NCI-H1694 (cell line): ENCODE measurements at regions not wholly inside any gene's neighbourhood (a gene's known extent, or its start where the extent isn't known, plus 50 kb on each side); places are given as distances from the start of the nearest gene placed in this dataset.
"Not testable (repeated sequence)": the region's sequence is repeated elsewhere in the genome, so short reads cannot be mapped to it uniquely, and the experiment has no call there.

Experiments used
- DNase-seq: peaks from one replicate; lab custom pipeline; 2025; lab: John Stamatoyannopoulos, UW

DNA sequence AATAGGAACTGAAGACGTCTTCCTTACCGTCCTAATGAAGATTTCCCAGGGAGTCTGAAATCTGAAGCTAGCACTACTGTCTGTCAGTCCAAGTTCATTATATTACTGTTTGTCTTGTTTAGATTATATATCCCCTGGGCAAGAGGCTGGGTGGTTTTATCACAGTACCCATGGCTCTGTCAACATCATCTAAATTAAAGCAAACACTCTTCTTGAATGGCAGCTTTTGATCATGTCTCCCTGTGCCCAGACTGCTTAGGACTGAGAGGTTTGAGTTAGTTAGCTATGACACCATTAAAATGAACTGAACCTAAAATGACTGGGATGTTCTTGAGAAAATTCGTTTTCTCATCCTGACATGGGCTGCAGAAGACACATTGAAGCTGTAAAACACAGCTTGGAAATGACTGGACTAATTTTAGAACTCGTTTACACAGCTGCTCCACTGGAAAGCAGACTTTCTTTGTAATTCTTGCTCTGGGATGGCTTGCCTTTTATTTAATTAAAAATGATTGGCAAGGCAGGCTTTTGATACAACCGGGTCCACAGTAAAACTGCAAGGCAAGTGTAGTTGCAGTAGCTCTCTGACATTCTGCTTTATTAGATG, 243.5 kb downstream of the MFSD1 start:
- DNase-seq = no peak

DNA sequence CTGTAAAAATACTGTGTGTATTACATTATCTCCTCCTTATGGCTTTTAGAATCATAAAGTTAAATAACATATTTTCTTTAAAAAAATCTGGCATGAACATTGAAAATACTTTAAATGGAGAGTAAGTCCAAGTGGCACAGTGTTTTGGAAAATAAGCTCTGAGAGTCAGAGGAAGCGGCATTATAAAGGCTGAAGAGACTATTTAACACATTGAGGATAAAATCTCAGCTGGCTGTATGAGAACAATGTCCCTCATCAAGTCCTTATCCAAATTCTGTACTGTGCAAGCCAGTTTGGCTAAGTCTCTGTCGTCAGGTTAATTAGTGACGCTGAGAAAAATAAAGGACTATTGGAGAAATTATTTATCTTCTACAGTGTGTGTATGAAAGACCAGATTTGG, 245.5 kb downstream of the MFSD1 start:
- no peak for DNase-seq

DNA sequence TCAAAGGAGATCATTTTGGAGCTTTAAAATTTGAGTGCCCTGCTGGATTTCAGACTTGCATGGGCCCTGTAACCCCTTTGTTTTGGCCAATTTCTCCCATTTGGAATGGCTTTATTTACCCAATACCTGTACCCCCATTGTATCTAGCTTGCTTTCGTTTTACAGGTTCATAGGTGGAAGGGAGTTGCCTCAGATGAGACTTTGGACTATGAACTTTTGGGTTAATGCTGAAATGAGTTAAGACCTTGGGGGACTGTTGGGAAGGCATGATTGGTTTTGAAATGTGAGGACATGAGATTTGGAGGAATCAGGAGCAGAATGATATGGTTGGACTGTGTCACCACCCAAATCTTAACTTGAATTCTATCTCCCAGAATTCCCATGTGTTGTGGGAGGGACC, 250.6 kb downstream of the MFSD1 start:
- not testable (repeated sequence) for DNase-seq

DNA sequence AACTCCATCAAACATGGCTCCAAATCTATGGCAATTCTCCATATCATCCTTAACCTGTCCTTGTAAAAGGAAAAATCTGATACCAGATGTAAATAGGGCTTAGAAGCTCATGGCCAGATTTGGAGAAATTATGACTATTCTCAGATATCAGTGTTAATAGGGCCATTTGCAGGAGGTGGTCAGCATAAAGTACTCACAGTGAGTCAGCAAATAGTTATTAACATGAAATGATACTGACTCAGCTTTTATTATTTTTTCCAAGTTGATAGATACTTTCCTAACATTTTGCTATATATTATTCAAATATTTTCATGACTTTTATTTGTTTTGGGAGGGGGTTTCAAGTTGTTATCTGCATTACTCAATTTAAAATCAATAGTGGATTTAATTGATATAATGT, 255.8 kb downstream of the MFSD1 start:
- DNase-seq = no peak

DNA sequence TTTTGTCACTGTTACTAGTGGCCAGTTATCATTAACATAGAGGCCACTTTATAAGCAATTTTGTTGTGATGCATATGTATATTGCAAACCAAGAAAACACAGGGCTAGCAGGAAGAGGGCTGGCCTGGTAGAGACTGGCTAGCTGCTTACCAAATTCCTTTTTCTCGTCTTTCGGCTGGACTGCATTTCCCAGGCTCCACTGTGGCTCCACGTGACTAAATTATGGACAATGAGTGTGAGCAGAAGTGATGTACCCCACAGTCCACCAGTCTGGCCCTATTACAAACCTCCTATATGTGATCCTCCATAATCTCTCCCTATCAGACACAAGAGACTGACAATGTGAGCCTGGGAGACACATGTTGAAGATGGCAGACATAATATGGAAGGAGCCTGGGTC, 257.0 kb downstream of the MFSD1 start:
- no peak for DNase-seq

DNA sequence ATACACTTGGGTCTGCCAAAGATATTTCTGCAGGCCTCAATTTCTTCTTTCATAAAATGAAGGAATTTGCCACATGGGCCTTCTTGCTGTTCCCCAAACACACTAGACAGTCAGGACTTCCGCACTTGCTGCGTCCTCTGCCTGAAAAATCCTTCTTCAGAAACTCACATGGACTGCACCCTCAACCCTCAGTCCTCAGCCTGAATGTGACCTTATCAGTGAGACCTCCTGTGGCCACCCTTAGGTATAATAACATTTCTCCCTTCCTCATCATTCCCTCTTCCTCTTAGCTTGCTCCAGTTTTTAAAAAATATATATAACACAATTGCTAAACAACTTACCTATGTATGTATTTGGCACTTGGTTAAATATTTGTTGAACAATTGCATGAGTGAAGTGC, 257.5 kb downstream of the MFSD1 start:
- no peak for DNase-seq

DNA sequence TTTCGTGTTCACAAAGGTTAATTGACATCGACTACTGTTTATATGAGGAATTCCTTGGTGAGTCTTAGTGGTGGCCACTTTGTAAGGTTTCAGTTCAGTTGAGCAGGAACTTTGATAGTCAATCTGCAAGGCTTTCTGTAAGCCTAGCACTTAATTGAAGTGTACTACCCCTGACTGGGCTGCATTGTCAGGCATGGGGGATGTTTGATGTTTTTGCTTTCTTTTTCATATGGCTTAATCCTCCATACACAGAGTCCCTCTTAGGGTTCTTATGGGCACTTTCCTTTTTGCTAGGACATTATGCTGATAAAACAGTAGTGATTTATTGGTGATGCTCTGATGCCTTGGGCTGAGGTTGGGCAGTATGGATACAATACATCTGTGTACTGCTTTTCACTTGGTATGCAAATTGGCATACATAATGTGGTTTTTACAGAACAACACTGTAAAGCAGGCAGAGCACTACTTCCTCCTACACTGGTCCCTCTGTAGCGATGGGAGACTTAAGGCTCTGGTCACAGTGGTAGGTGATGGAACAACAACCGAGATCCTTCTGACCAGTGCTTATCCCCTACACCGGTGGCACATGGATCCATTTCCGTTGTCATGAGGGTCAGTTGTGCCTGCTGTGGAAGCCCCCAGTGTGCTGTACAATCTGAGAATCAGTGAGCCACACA, 261.0 kb downstream of the MFSD1 start:
- DNase-seq = no peak

DNA sequence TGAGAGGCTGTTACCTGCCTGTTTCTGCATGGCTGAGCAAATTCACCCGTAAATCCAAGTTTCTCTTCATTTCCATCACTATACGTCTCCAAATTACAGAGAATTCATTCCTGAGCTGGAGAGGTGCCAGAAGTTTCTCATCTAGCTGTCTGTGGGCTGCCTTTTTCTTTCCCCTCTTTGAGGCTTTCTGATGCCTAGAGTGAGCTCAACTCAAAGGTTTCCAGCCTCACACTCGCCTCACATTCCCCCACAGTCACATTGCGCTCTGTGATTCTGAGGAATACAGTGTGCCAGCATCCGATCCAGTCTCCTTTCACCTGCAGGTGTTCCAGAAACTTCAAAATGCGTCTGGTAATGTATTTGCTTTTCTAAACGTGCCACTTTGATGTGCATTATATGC, 267.2 kb downstream of the MFSD1 start, which contains the start of gene IQCJ:
Gene IQCJ (plus strand): TSS at position 229 of the 400 bp plus-strand sequence.
- DNase-seq = no peak

DNA sequence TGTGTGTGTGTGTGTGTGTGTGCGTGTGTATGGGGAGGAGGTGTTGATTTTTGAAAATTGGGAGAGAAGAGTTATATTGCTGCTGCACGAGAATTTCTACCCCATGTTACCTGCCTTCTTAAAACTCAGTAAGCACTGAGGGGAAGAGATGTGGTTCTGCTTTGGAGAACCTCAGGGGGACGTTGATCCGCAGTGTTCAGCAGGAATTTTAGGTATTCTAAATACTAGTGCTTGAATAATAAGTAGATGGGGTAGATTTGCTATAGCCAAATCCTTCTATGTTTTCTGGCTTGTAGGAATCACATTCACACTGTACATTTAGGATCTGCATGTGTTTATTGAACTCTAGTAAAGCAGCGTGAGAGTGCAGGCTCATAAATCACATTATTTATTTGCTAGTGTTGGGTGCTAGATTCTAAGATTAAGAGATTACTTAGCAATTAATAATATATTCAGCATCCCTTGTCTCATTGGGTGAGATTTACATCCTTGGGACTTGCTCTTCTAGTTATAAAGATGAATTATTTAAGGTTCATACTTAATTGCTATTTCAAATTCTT, 268.1 kb downstream of the MFSD1 start:
- DNase-seq = no peak

DNA sequence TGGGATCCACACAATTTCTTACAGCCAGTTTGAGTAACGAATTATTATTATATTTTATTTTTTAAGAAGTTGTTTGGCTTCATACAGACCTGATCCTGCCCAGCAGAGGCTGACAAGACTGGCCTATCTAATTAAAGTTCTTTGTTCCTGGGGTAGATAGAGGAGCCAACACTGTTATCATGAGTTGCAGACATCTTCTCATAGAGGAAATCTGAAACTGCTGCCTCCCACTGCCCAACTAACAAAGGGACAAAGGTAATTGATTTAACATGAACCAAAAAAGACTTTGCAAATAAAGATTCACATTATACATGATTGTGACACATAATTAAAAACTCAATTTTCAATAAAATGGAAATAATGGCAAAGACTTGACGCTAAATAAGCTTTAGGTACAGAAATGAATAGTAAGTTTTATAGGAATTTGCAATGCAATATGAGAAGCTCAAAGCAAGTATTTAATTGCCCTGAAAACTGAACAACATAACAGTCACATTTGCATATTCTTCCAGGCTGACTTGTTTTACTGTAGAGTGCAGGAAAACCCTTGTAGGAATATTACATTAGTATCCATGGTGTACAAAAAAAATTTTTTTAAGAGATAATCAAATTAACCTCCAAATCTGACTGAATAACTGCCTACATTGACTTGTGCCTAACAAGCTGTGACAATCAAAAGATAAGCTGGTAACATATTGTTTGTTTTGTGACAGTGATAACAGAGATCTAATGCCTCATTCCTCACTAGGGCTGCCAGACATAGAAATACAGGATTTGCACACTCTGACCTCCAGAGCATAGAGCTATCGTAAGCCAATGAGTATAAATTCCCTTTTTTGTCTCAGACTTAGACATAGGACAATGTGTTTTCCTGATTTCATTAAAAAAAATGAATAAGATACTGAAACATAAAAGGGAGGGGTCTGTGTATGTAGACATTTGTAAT, 273.2 kb downstream of the MFSD1 start:
- no peak for DNase-seq

DNA sequence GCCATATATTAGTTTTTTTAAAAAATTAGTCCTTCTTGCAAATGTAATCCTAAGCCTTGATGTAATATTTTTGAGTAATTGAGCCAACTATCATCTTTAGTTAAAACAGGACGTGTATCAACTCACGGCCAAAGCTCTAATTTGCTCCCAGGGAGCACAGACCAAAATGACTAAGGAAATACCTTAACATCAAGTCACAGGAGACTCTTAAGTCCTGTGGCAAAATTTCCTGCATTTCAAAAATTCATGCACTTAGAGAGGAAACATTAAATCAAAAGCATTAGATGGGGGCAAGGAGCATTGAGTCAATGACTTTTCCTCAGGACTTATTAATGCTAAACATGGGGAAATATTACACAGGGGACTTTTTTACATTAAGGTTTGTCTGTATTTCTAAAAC, 276.0 kb downstream of the MFSD1 start:
- DNase-seq = no peak

DNA sequence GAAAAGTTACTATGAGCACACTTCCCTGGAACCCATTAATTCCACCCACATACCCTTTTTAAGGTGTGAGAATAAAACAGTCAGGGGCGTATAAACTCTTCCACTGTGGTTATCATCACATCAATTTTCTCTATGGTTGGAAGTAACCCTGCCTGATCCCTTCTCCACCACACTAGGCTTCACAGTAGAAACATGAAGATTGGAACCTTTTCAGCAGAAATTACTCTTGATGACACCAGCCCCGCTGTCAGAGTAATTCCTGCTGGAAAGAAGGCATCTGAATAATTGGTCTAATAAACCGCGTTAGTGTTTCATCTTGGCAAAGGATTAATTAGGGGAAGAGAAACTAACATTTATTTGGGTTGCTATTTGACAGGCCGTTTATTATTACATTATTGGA, 278.4 kb downstream of the MFSD1 start:
- DNase-seq = no peak

DNA sequence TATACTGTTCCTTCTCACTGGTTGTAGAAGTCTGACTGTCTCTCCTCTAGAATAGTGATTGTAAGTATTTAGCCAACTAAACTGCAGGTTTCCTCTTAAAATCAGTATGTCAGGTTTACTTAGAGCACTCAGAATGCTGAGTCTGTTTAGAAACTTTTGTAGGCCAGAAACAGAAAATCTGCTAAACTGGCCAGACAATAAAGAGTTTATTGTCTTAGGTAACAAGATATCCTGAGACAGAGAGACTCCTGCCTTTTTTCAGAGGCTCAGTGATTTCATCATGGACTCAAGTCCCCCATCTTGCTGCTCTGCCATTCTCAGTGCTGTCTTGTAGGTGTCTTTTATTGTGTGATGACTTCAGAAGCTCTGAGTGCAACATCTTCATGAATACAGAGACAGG, 279.0 kb downstream of the MFSD1 start:
- DNase-seq = no peak

DNA sequence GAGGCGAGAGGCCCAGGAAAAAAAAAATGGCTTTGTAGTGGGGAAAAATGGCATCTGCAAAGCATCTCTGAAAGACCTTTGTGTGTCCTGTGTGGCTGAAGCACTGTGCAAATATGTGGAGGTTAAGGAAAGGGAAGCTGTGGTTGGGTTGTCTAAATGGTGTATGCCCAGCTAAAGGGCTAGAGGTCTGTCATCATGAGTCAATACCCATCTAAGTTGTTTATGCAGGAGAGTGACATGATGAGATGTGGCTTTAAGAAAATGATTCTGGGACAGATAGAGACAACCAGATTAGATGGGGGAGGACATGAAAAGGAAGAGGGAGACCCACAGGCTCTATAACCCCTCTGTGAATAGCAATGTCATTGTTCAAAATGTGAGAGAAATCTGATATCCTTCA, 280.7 kb downstream of the MFSD1 start:
- DNase-seq = no peak

DNA sequence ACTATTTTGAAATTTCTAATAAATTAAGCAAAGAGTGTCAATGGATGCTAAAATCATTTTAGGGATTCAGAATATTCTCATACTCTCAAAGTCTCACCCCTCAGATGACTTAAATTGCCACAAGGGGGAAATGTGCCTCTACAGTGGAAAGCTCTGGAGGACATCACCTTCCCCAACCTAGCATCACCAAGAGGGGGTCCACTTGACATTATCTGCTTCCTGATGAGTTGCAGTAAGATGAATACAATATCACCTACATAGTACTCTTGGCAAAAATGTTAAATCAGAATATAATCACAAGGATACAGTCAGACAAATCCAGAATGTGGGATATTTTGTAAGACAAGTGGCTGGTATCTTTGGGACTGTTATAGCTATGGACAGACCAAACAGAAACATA, 290.1 kb downstream of the MFSD1 start:
- no peak for DNase-seq

DNA sequence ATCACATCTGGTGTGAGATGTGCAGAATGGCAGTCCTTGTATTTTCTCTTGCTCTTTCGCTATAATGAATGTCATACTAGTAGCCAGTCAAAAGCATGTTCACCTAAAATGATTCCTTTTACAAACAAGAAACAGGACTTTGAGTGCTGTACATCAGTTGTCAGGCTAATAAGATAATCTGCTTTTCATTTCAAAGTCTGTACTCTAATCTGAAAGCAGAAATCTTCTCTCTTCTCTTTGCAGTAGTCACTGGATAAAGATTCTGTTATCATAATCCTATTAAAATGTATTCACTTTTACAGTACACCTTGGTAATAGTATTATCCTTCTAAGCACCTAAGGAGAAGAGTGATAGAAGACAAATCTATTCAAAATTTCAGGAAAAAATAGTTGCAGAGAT, 300.1 kb downstream of the MFSD1 start:
- DNase-seq = no peak

DNA sequence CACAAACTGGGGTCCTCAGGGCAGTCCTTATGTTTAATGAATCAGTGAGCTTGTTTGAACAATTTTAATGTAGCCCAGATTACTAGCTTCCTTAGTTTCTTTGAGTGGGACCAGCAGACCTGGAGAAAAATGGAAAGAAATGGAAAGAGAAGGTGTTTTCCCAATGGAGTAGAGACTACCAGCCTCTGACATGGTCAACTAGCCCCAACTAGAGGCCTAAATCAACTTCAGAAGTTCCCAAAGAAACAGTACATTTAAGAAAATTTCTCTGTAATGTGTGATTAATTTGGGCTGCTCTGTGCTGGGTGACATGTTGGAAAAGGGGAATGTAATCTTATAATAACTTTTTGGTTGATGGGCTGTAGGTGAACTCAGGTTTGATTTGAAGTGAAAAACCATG, 310.9 kb downstream of the MFSD1 start:
- no peak for DNase-seq

DNA sequence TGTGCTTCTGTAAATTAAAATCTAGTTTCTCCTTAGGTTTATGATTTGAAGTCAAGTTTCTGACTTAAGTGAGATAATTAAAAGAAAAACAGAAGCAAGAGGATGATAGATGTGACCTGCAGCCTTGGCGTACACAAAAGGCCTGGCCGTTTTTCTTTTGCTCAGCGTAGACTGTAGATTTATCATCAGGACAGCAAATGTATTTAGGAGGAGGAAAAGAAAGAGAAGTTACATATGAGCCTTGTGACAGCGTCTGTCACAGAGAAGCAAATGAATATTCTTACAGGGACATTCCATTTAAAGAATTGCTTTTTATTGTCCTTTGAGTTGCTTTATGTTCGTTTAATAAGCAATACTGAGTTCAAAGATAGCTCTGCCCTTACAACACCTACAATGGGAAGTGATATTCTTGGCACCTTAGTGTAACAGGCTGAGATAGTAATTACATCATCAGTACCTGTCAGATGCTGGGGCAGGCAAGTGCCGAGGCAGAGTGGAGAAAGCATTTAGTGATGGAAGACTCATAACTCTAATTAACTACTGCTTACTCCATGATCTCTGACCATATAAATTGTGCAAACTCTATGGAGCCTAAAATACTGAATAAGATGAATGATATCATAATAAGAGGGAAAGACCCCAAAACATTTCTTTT, 311.5 kb downstream of the MFSD1 start:
- no peak for DNase-seq

DNA sequence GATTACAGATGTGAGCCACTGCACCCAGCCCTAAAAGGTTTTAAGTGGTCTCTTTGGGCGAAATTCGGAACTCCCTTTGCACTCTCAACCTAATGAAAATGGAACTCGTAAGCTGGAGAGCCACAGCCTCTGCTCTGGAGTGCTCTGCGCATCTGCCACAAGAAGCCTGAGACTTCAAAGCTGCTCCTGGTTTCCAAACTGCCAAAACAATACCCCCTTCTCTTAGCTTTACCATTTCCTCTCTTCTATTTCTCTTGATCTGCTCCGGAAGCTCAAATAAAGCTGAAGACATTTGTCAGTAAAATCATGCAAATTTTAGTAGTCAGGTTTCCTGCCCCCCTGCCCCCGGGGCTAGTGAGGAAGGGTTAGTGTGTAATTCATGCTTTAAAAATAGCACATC, 312.7 kb downstream of the MFSD1 start:
- DNase-seq = no peak

DNA sequence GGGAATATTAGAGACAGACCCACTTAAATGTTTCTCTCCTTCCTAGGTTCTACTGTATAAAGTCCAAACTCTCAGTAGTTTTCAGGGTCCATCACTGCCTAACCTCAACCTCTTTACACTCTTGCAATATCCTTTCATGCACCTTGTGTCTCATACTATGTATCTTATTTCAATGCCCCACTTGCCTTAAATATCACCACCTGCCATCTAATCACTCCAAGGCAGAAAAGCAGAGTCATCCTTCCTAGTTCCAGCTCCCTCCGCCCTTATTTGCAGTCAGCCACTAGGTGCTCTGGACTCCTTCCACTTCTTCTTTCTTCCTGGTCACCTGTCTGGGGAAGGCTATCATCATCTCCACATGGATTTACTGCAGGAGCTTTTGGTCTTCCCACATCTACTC, 322.0 kb downstream of the MFSD1 start:
- no peak for DNase-seq

DNA sequence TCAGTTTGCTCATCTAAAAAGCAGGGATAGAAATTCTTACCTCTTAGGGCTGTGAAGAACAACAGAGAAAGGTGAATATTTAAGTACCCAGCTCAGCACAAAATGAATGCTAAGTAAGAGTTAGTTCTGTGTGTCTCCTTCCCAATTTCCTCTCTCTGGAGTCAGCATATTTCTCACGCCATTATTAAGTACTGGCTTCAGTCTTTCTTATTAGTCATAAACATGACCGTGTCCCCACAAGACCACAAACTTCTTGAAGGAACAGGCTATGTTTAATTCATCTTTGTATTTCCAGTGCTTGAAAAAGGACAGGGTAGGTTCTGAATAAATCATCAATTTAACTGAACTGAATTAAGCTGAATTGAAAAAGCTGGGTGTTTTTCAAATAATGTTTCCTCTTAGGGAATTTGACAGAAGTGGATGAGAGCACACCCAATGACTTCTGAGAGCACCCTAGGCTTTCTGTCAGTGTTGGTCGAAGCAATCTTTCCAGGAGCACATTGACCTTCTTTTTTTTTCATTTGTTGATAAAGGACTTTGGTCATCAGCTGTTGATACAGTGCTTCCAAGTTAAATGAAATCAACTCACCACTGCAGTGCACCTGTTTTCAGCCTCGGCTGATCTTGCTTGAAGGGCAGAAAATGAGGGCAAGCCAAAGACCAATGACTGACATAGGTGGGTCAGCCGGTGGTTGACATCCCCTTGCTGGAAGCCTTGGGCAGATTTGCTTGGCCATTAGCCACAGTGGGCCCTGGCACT, 324.6 kb downstream of the MFSD1 start:
- DNase-seq = no peak

DNA sequence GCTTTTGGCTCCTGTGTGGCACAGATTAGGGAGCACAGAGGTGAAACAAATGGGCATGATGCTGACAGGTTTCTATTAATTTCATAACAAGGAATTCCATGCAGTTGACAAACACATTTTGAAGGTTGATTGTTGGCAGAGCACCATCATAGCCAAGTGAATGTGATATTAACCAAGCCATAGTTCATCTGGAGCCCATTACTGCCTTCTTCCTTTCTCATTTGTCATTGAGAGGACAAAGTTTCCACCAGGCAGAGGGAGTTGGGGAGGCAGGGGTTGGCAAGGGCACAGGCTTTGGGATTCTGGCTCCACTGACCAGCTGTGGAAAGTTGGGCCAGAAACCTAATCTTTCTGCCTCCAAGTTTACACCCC, 325.2 kb downstream of the MFSD1 start:
- DNase-seq = no peak
